Midbrain (tissue), 1 donor: ENCODE measurements at regions not wholly inside any gene's neighbourhood (a gene's known extent, or its start where the extent isn't known, plus 50 kb on each side); places are given as distances from the start of the nearest gene placed in this dataset.

Source experiments
- DNase-seq: peaks from one replicate; lab custom pipeline; 2025; lab: John Stamatoyannopoulos, UW

DNA sequence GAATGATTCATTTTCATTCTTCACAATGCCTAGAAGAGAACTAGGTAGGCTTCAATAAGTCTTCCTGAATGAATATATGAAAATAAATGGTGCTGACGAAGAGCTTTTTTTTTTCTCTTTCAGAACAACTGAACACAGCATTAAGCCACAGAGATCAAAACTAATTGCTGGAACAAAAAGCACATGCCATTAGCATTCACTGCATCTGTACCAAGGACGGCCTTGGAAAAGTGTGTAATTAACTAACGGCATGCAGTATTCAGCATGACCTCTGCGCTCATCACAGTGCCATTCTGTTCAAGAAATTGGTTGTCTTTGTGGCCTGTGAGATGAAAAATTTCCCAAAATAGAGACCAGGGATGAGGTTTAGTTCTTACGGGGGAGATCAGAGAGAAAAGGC, 99.3 kb downstream of the NUDT12 start:
- no peak for DNase-seq

DNA sequence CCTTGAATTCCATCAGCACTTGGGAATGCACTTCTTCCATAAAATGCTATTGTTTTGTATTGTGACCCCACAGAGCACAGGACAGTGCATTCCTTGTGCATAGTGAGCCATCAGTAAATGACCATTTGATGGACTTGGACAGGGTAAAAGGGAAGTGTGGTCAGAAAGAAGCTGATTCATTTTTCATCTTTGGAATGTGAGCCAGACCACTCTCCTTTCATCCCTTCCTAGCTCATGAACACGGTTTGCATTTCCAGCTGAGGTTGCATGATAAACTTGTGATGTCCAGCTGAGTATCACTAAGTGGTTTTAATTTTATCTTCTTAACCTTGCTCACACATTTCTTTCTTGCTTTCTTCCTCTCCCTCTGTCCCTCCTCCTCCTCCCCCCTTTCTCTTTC, 101.3 kb downstream of the NUDT12 start:
- DNase-seq, result no peak

DNA sequence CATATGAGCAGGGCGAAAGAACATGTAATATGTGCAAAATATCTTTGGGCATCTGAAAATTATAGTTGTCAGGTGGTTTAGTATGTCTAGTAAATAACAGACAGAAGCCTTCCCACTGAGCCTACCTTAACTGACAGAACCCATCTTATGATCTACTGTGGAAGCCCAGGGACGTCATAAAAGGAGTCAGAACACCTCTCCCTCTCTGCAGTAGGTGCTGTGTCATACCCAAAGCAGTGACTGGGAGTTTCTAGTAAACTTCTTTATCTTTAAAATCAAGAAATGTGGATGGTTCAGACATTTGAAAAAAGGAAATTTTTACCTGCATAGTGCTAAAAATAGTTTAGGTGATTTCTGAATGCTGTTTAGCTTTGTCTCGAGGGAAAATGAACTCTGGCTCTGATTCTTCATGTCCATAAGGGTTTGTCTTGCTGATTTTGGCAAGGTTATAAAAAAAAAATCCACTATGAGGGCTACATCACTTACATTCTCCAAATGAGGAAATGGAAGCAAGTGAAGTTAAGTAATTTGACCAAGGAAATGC, 104.0 kb downstream of the NUDT12 start:
- DNase-seq, result no peak

DNA sequence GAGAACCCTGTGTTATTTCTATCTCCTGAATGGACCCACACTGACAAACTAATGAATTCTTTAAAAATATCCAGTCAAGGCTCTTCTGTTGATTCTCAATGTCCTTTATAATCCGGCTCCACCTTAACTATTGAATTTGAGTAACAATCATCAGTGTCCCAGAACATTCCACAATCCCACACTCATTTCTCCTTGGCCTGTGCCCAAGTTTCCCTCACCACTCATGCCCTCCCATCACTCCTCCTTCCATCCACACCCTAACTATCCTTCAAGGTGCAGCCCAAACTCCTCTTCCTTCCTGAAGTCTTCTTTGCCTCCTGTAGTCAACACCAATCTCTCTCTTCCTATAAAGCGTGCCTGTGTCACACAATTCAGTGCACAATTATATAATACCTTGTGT, 106.1 kb downstream of the NUDT12 start:
- no peak for DNase-seq

DNA sequence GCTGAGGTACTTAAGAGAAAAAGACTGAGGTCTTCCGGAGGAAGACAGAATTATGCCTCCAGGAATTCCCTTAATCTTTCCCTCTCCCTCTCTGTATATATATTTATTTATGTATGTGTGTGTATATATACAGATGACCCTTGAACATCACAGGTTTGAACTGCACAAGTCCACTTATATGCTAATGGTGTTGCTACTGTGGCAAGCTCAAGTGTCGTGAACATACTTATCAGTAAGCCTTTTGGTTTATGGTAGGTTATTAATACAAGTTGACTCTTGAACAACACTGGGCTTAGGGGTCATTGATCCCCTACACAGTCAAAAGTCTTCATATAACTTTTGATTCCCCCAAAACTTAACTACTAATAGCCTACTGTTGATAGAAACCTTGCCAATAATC, 106.8 kb downstream of the NUDT12 start:
- DNase-seq, result no peak

DNA sequence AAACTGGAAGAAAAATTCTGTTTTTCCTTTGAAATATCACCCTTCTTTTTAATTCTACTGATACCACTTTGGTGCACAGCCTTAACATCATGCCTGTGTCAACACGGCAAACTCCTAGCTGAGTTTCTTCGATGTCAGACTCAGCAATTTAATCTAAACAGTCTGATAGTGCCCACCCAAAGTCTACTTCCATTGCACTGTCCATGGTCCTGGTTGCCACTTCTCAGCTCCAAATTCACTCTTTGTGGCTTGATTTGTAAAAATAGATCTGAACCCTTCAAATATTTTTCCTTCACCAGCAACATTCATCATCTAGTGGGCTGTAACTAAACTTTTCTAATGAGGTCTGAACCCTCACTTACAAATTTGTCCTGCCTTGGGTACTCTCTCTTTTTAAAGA, 107.8 kb downstream of the NUDT12 start:
- DNase-seq, result no peak

DNA sequence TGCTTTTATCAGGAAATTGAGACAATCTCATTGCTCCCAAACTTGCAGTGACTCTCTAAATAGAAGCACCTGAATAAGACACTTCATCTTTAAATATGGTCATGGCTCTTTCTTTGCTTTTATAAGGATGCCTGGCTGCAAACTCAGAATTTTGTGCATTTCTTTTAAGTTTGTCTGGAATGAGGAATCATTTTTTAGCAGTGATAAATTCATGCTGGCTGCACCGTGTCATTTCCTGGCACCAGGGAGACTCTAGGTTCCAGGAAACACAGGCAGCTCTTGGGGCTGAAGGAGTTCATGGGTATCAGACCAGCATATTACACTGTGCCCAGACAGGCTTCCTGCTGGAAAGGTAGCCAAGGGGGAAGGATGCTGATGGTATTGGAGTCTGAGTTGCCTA, 109.9 kb downstream of the NUDT12 start:
- DNase-seq, result no peak

DNA sequence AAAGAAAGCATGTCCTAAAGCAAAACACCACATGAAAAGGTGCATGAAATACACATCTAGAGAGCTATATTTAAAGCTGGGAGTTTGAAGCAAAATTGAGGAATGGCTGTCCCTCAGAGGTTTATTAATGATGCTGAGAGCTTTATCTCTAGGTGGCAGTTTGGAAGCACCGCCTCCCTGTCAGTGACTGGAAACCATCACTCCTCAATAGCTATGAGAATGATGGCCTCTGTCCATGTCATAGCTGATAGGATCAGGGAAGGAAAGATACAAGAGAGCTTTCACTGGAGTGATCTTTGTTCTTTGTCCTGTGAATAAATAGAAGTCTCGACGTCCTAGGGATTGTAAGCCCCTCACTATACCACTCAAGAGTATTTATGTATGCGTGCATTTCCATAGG, 110.5 kb downstream of the NUDT12 start:
- no peak for DNase-seq

DNA sequence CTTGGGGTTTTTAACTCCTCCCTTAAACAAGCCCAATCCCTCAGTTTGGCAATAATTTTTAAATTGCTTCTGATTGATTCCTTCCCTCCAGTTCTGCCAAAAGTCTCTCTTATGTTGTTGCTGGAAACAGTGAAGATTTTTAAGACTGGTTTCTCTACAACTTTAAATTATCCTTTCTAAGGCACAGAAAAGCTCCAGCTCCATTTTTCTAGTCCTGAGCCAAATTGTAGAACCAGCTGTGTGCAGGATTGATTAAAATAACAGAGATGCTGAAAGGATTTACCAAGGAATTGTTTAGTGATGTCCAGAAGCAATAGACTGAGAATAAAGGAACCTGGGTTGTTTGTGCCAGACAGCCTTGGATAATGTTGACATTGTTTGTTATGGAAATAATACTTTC, 111.3 kb downstream of the NUDT12 start:
- DNase-seq, result no peak

DNA sequence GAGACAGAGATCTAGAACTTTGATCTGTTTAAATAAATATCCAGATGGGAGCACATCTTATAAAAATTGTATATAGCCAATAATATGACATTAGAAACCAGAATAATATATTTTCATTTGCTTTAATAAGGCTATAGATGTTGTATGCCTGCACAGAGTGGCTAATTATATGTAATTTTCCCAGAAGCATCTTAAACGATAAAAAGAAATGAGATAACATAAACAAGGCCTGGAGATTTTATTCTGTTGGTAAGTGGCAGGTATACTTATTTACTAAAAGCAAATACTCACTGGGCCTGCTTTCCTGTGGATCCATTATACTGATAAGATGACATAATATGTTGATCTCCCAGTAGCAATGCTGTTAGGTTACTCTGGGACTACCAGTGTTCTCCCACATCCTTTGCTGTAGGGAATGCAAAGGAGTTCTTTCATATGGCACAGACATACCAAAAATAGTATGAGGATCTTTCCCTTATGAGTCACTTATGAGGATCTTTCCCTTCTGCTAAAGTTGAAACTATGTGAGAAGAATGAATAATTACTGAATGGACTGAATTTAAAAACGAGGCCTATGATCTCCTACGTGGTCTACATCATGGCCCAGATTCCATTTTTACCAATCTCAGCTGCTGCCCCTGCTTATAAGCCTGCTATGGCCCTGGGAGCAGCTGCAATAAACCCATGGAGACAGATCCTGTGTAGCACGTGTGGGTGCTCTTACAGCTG, 112.1 kb downstream of the NUDT12 start:
- no peak for DNase-seq

DNA sequence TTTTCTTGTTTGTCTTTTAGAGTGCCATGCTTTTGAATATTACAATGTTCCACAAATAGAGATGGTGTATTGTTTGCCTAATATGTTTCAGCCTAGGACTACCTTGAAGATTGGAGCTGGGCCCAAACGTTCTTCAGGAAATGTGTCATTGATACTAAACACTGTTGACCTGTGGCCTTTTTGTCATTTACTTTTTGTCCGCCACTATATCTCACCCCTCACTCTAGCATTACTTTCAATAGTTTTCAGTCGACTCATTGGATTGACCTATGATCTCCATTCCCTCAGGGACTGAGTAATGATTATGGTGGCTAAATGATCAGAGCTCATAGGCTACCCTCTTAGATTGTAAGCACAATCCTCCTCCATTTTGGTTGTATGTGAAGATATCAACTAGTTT, 115.8 kb downstream of the NUDT12 start:
- no peak for DNase-seq

DNA sequence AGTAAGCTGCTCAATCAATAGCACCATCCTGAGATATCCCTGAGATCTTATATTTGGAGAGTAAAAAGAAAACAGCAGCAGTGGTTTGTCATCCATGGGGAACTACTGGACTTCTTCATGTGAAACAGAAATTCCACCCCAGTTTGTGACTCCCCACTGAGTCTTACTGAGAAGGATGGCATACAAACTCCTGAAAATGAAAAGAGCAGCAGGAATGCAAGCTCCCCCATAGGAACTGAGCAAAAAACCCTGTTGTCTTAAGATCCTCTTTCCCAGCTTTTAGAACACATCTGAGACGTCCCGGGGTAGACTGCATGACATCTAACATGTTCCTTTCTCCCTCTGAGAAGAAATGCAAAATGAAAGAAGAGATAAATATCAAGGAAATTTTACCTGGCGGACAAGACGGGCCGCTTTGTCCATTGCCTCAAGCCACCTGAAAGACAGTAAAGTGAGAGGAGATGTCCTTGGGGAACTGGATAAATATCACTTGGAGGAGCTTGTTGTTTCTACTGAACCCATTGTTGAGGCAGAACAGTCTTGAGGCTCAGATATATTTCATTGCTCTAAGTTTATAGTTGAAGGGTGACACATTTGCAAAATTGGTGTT, 117.1 kb downstream of the NUDT12 start:
- no peak for DNase-seq

DNA sequence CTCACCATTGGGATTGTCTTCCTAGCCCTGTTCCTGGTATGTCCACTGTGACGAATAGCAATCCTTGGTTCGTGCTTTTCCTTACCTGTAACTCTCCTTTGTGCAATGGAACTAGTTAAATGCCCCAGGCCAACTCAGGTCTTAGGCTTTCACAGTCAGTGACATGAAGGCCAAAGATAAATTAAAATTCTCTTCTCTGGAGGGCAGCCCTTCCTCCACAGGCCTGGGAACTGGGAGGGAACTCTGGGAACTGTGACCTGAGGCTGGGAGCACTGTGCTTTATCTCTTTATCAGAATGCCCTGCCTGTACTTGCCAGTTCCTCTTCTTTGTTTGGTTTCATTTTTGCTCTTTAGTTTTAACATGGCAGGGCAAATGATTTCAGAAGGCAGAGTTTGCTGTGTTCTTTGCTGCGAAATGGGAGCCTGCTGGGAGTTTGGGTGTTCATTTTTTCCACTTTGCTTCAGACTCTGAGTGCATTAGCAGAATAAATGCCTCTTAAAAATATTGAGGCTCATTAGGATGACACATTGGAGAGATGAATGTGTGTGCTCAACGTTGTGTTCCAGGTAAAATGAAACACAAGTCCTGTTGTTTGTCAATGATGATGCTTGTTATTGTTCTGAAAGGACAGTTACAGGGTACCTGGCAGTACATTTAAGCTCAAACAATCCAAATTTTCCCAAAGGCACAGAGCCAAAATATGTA, 118.1 kb downstream of the NUDT12 start:
- DNase-seq, result no peak

DNA sequence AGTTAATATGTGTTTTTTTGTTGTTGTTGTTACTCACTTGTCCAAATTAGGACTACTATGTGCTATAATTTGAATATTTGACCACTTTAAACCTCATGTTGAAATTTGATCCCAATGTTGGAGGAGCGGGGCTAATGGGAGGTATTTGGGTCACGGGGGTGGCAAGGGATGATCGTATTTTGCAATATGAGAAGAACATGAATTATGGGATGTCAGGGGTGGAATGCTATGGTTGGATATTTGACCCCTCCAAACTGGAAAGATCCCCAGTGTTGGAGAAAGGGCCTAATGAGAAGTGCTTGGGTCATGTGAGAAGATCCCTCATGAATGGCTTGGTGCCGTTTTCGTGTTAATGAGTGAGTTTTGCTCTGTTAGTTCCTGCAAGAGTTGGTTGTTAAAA, 119.8 kb downstream of the NUDT12 start:
- no peak for DNase-seq

DNA sequence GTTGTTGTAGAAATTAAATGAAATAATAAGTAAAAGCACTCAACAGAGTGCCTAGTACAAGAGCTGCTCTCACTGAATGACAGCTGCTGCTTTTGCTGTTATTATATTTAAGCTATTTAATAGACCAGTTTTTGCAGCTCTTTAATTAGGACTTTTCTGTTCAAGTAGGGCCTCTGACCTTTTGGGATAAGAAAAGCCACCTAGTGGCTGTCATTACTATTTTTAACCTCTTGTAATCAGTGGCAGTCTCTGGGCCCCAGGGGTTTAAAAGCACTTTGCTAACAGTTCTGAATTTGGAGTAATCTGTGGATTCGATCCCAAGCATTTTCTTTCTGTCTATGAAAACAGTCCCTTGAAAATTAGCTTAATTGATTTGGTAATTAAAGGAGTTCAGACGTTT, 121.1 kb downstream of the NUDT12 start:
- DNase-seq, result no peak

DNA sequence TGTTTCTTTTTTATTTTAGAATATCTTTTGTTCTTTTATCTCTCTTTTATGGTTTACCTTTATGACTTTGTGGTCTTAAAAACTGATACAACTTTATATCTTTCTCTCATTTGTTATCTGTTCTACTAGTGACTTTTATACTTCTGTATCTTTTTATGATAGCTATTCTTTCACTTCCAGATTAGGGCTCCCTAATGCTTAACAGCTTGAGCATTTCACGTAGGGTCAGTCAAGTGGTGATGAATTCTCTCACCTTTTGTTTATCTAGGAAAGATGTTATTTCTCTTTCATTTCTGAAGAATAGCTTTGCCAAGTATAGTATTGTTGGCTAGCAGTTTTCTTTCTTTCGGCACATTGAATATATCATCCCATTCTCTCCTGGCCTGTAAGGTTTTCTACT, 123.6 kb downstream of the NUDT12 start:
- DNase-seq, result no peak

DNA sequence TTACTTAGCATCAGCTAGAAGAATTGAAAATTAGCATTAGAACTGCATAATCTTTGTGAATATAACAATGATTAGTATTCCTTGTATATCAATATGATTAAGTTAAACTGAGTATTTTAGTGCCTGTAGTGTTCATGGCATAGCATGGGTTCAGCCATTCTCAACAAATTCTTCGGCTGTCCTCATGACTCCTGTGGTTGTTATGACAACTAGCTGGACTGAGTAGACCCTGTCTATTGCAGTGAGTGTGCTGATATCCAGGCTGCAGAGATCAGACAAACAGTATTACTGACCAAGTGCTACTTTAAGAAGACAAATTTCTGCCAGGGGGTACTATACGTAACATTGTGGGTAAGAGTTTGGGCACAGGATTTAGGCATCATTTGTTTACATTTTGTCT, 125.9 kb downstream of the NUDT12 start:
- no peak for DNase-seq

DNA sequence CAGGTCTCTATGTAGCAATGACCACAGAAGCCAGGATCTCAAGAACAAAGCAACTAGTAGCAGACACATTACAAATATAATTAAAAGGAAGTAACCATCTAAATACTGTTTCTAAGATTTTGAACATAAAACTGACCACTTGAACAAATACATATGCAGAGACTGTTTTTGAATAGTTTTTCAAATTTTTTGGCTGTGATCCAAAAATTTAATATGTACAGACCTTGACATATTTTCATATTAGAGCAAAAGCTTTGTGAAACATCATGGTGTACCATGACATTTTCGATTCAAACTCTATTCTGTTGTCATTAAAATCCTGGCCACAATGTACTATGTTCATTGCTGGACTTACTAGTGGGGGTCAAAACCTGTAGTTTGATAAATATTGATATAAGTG, 126.5 kb downstream of the NUDT12 start:
- no peak for DNase-seq

DNA sequence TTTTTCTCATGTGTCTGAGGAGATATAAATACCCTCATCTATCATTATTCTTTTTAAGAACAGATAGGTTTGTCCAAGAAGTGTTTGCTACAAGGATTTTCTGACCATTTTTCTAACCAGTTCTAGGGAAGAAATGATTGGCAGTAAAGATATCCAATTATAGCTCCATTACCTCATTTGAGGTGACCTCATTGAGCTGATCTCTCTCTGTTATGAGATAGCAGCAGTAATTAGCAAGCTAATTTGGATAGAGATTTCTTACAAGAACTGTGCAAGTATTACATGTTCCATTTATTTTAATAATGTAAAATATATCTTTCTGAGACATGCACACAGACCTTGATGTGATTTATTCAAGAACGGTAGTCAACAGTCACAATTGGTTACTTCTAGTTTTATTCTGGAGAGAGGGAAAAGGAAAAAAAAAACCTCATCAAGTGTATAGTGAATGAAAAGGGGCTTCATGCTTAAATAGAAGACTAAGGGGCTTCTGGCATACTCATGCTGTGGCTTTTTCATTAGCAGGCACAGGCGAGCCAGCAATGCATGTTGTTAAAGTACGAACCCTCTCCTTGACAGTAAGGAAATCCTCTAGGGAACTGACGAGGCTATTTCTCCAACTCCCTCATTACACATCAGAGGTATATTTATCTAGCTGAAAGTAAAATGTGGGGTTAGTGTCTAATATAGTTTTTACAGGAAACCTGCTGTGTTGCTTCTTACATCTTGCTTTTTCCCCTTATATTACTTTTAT, 127.3 kb downstream of the NUDT12 start:
- DNase-seq, result no peak

DNA sequence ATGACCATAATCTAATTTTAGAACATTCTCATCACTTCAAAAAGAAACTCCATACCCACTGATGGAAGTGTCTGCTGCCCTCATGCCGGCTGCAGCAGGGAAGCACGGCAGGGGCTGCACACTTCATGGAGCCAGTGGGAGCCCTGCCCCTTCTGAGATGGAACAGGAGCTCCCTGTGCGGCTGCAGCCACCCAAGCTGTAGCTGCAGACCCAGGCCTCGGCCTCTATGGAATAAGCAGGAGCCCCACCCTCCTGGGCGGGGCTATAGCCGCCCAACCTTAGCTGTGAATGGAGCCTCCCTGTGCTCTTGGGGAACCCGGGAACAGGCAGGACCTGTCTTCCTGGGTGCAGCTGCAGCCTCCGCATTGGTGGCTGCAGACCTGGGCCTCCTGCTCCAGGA, 128.5 kb downstream of the NUDT12 start:
- DNase-seq, result no peak

DNA sequence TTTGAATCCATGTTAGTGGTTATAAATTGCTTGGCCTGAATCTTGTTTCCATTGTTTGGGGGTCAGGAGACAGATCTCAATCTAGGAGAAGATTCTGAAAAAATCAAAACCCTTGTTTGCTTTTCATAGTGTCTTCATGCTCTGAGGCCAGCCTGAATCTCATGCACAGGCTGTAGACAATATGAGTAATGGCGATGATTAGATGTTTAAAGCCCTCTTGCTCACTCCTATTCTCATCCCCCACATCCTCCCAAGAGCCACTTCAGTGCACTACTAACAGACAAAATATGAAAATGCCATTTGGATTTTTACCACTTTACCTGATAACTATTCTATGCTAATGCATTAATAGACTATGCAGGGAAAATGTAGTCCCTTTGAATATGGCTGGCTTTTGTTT, 129.4 kb downstream of the NUDT12 start:
- DNase-seq, result no peak

DNA sequence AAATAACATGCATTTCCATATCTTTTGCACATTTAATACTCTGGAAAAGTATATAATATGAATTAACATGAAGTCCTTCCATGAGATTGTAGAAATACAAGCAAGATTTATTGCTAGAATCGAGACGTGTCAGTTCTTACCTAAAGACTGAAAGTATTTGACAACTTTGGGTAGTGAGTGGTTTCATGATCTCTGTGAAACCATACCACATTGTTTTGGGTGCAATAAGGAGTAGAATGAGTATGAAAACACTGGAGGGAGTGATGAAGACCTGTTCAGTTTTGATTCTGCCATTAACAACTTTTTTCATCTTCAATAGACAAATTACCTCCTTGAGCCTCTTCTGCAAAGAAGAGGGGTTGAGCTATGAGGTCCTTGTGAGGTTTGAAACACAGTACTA, 133.7 kb downstream of the NUDT12 start:
- DNase-seq, result no peak
